ENCODE measurements at regions not wholly inside any gene's neighbourhood (a gene's known extent, or its start where the extent isn't known, plus 50 kb on each side); places are given as distances from the start of the nearest gene placed in this dataset.
"Not testable (repeated sequence)": the region's sequence is repeated elsewhere in the genome, so short reads cannot be mapped to it uniquely, and the experiment has no call there.

DNA sequence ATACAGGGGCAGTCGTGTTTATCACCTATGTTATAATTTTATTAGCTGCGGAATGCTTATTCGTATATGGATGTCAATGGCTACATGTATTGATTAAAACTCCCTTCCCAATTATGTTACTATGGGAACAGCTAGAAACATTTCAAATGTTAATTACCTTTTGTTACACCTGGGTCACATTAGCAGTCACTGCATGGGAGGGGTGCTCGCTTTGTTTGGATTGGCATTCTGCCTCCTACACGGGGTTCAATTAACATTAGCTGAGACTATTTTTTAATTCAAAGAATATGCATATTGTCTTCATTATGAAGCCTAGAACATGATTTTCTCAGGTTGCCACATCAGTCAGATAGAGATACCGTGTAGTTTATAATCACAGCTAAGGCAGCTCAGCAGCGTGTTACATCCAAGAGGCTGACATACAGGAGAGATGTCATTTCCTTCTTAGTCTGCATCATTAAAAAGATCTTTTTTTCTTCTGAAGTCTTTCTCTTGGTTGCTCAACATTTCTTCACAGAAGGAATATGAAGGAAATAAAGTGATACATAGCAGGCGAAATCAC, 76.2 kb upstream of the RPS6KA2 start:
- H3K36me3 ChIP-seq (ENCODE audit: control insufficient read depth in 2 of 3, insufficient read depth in 3 of 3, low read length in 3 of 3): no peaks in the 10 kb centered on the region
- no peak overlapping the region for H3K9ac ChIP-seq (ENCODE audit: low read length in 3 of 3)
- intact Hi-C loops (cut with DNase I): no loop called here
- peaks cover 0 to 3% (median 0%) of the 10 kb centered on the region in 3 donors for H3K4me1 ChIP-seq (ENCODE audit: control insufficient read depth in 2 of 3, insufficient read depth in 2 of 3, low read depth in 1 of 3, low read length in 3 of 3)
- no peak for DNase-seq
- H3K27me3 ChIP-seq (ENCODE audit: control insufficient read depth, insufficient read depth, low read length): no peaks in the 10 kb centered on the region
- no peaks in the 10 kb centered on the region for H3K9me3 ChIP-seq (ENCODE audit: control insufficient read depth in 2 of 3, insufficient read depth in 1 of 3, low read length in 3 of 3)
- H3K27ac ChIP-seq (ENCODE audit: low read depth in 2 of 2, low read length in 2 of 2): no peak overlapping the region
- no peak overlapping the region for H3K4me3 ChIP-seq (ENCODE audit: low read length in 3 of 3)
- no peak for FAIRE-seq
- TF ChIP-seq, protein P1, sequence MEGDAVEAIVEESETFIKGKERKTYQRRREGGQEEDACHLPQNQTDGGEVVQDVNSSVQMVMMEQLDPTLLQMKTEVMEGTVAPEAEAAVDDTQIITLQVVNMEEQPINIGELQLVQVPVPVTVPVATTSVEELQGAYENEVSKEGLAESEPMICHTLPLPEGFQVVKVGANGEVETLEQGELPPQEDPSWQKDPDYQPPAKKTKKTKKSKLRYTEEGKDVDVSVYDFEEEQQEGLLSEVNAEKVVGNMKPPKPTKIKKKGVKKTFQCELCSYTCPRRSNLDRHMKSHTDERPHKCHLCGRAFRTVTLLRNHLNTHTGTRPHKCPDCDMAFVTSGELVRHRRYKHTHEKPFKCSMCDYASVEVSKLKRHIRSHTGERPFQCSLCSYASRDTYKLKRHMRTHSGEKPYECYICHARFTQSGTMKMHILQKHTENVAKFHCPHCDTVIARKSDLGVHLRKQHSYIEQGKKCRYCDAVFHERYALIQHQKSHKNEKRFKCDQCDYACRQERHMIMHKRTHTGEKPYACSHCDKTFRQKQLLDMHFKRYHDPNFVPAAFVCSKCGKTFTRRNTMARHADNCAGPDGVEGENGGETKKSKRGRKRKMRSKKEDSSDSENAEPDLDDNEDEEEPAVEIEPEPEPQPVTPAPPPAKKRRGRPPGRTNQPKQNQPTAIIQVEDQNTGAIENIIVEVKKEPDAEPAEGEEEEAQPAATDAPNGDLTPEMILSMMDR (IDR thresholded peaks at IDR 0.05; ENCODE audit: borderline replicate concordance, extremely low read depth, insufficient read depth): no peak

GRCh38 chr6:166701424-166701823, 74.4 kb upstream of the RPS6KA2 start:
- H3K4me3 ChIP-seq (ENCODE audit: low read length in 3 of 3); H3K9ac ChIP-seq (ENCODE audit: low read length in 3 of 3); FAIRE-seq; H3K27me3 ChIP-seq (ENCODE audit: control insufficient read depth, insufficient read depth, low read length); intact Hi-C loops (cut with DNase I); H3K27ac ChIP-seq (ENCODE audit: low read depth in 2 of 2, low read length in 2 of 2); DNase-seq; H3K4me1 ChIP-seq (ENCODE audit: control insufficient read depth in 2 of 3, insufficient read depth in 2 of 3, low read depth in 1 of 3, low read length in 3 of 3); H3K9me3 ChIP-seq (ENCODE audit: control insufficient read depth in 2 of 3, insufficient read depth in 1 of 3, low read length in 3 of 3); H3K36me3 ChIP-seq (ENCODE audit: control insufficient read depth in 2 of 3, insufficient read depth in 3 of 3, low read length in 3 of 3): not testable (repeated sequence)

GRCh38 chr6:166700871-166701270, 73.8 kb upstream of the RPS6KA2 start:
- H3K27ac ChIP-seq (ENCODE audit: low read depth in 2 of 2, low read length in 2 of 2); H3K27me3 ChIP-seq (ENCODE audit: control insufficient read depth, insufficient read depth, low read length); H3K36me3 ChIP-seq (ENCODE audit: control insufficient read depth in 2 of 3, insufficient read depth in 3 of 3, low read length in 3 of 3); H3K9me3 ChIP-seq (ENCODE audit: control insufficient read depth in 2 of 3, insufficient read depth in 1 of 3, low read length in 3 of 3); H3K4me1 ChIP-seq (ENCODE audit: control insufficient read depth in 2 of 3, insufficient read depth in 2 of 3, low read depth in 1 of 3, low read length in 3 of 3); H3K4me3 ChIP-seq (ENCODE audit: low read length in 3 of 3); H3K9ac ChIP-seq (ENCODE audit: low read length in 3 of 3); FAIRE-seq; DNase-seq; intact Hi-C loops (cut with DNase I): not testable (repeated sequence)

- H3K36me3 ChIP-seq (ENCODE audit: control insufficient read depth in 2 of 3, insufficient read depth in 3 of 3, low read length in 3 of 3): no peaks in the 10 kb centered on the region
- H3K27ac ChIP-seq (ENCODE audit: low read depth in 2 of 2, low read length in 2 of 2): no peak overlapping the region
- H3K4me3 ChIP-seq (ENCODE audit: low read length in 3 of 3): no peak overlapping the region
- no peaks in the 10 kb centered on the region for H3K4me1 ChIP-seq (ENCODE audit: control insufficient read depth in 2 of 3, insufficient read depth in 2 of 3, low read depth in 1 of 3, low read length in 3 of 3)
- no peaks in the 10 kb centered on the region for H3K27me3 ChIP-seq (ENCODE audit: control insufficient read depth, insufficient read depth, low read length)
- no peaks in the 10 kb centered on the region for H3K9me3 ChIP-seq (ENCODE audit: control insufficient read depth in 2 of 3, insufficient read depth in 1 of 3, low read length in 3 of 3)
- DNase-seq (no peak), FAIRE-seq (no peak)
- intact Hi-C loops (cut with DNase I): no loop called here
- no peak overlapping the region for H3K9ac ChIP-seq (ENCODE audit: low read length in 3 of 3)
- TF ChIP-seq, protein P1 (IDR thresholded peaks at IDR 0.05; ENCODE audit: borderline replicate concordance, extremely low read depth, insufficient read depth): no peak
Measured at GRCh38 chr6:166697113-166697512, 70.1 kb upstream of the RPS6KA2 start.

Data from kidney (tissue), 13 donors.